Right ventricle myocardium inferior (tissue), 1 donor: ENCODE measurements at regions not wholly inside any gene's neighbourhood (a gene's known extent, or its start where the extent isn't known, plus 50 kb on each side); places are given as distances from the start of the nearest gene placed in this dataset.

Experiments
- ATAC-seq: fragments of 200-7000 bp; cut with Tn5 transposase; one replicate; pipeline ENCODE4 v1.9.1; 2020; ENCODE audit warnings: mild to moderate bottlenecking, moderate library complexity
- DNase-seq: peaks from one replicate; pipeline ENCODE4 v3.0.0; 2021; ENCODE audit errors: missing footprints
- intact Hi-C: fragments of 100-400 bp; cut with DNase I; formaldehyde crosslinking; loops from one replicate; pipeline ENCODE4 v1.11.0; 2022
- donor health status: DM: no; HTN: yes; CAD: no; lungs with severe emphysema.

GRCh38 chr2:45278365-45279078 is 269.3 kb upstream of the SIX2 start:
- ATAC-seq (no peak), DNase-seq (no peak)
- intact Hi-C loops, result no loop called here

DNA sequence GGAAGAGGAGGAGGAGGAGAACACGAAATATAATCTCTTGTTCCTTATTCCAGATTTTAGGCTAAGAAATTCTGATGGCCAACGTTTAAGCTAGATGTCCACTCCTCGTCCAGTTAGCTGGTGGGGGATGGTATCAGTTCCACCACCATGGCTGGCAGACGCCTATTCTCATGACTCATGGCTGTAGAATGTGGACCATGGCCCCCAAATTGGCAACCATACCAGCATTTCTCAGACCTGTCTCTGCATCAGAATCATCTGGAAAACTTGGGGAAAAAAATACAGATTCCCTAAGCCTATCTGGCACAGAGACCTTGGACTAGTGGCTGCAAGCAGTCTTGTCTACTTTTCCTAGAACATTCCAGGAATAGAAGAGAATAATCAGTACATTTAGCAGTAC is 267.7 kb upstream of the SIX2 start:
- no peak for DNase-seq
- intact Hi-C loops, result no loop called here
- ATAC-seq, result no peak

- DNase-seq, result no peak
- no peak for ATAC-seq
- intact Hi-C loops, result no loop called here
Observed at GRCh38 chr2:45275806-45276205, 266.6 kb upstream of the SIX2 start.

DNA sequence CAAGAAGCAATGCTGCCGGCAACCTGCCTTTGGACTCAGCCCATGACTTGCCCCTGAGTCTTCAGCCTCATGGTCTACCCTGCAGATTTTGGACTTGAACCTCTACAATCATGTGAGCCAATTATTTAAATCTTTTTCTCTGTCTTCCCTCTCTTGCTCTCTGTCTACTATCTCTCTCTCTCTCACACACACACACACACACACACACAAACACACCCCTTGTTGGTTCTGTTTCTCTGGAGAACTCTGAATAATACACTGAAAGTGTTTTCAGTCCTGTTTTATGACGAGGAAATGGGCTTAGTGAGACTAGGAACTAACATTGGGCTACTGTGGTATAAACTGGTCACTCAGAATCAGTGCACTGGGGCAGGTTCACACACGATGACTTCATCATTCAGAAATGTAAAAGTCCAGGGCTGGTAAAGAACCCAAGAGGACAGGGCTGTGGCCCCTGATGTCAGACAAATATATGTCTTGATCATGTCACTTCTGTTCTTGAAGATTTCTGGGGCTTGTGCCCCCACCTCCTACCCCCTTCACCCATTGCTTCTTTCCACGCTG is 266.1 kb upstream of the SIX2 start:
- ATAC-seq, result no peak
- intact Hi-C loops, result no loop called here
- no peak for DNase-seq

DNA sequence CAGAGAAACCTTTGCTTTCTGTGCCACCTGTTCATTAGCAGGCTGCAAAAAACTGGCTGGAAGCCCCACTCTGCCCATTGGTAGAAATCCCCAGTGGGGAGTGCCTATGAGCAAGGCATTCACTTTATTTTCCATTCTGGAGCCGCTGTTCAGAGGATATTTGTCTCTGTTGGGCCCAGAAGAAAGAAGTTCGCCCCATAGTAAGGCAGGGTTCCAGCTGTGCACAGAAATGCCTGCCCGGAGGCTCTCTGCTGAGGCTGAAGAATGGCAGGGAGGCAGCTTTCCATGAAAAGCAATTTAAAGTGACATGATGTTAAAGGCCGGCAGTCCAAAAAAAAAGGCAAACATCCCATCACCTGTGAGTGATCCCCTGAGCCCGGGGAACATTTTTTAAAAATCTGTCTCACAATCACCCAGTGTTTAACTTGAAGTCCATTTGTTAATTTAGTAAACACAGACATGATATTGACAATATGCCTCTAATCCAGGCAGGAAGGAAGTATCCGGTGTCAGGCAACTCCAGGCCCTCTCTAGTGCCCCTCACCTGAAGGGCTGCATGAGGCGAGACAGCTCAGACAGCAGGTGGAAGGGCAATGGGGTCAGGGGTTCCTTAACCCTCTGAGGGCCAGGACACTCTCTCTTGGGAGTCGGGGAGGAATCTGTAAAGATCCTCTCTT is 265.1 kb upstream of the SIX2 start:
- intact Hi-C loops, result no loop called here
- no peak for ATAC-seq

DNA sequence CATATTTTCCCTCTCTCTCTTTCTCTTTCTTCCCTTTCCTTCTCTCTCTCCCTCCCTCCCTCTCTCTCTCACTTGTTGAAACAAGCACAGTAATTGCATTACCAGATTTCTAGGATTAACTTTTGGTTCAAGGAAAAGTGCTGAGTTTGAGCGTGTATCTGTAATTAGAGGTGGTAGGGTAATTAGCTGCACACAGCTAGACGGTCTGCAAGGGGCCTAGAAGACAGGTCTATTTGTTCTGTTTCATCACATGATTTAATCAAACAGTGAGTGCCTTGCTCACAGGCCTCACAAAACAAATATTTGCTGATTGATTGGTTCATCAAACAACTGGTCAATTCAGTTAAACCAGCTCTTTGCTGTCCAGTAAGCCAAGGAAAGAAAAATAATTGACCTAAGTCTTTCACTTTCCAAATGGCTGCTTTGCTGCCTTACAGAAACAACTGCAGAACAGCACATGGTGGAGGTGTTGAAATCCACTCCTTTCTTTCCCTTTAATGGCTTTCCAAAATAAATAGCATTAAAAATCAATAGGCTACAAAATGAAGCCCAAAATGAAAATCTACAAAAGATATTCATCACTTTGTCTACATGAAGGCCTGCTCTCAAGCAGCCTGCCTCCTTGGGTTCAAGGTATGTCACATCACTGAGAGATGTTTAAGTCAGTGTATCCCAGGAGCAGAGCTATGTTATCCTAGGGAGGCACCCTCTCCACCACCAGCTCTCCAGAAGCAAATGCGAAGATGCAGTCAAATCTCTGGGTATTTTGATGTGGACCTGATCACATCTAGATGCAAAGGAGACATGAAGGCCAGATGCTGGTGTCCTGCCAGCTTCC is 264.4 kb upstream of the SIX2 start:
- ATAC-seq, result no peak
- intact Hi-C loops, result no loop called here
- DNase-seq, result no peak

More for the DNA sequence above, 265.1 kb upstream of the SIX2 start:
- no peak for DNase-seq

GRCh38 chr2:45272549-45273265 is 263.5 kb upstream of the SIX2 start:
- DNase-seq, result no peak
- intact Hi-C loops, result no loop called here
- ATAC-seq, result no peak

GRCh38 chr2:45269149-45269793 is 260.0 kb upstream of the SIX2 start:
- no peak for DNase-seq
- intact Hi-C loops, result no loop called here
- ATAC-seq, result peak; percentile 10

GRCh38 chr2:45268631-45269030 is 259.4 kb upstream of the SIX2 start:
- DNase-seq (no peak), ATAC-seq (no peak)
- intact Hi-C loops, result no loop called here

- DNase-seq, result no peak
- intact Hi-C loops, result no loop called here
- no peak for ATAC-seq
Observed at GRCh38 chr2:45267062-45267792, 258.0 kb upstream of the SIX2 start.

DNA sequence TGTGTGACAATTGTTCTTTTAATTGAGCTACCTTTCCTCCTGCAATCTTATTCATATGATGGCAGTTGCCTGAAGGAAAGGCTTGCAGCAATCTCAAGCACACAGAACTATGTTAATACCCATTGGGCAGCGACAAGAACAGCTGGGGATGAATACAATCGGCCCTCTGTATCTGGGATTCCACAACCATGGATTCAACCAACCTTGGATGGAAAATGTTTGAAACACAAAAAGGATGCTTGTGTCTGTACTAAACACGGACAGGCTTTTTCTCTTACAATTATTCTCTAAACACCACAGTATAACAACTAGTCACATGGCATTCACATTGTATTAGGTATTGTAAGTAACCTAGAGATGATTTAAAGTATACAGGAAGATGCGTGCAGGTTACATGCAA is 256.1 kb upstream of the SIX2 start:
- intact Hi-C loops, result no loop called here
- ATAC-seq, result no peak

DNA sequence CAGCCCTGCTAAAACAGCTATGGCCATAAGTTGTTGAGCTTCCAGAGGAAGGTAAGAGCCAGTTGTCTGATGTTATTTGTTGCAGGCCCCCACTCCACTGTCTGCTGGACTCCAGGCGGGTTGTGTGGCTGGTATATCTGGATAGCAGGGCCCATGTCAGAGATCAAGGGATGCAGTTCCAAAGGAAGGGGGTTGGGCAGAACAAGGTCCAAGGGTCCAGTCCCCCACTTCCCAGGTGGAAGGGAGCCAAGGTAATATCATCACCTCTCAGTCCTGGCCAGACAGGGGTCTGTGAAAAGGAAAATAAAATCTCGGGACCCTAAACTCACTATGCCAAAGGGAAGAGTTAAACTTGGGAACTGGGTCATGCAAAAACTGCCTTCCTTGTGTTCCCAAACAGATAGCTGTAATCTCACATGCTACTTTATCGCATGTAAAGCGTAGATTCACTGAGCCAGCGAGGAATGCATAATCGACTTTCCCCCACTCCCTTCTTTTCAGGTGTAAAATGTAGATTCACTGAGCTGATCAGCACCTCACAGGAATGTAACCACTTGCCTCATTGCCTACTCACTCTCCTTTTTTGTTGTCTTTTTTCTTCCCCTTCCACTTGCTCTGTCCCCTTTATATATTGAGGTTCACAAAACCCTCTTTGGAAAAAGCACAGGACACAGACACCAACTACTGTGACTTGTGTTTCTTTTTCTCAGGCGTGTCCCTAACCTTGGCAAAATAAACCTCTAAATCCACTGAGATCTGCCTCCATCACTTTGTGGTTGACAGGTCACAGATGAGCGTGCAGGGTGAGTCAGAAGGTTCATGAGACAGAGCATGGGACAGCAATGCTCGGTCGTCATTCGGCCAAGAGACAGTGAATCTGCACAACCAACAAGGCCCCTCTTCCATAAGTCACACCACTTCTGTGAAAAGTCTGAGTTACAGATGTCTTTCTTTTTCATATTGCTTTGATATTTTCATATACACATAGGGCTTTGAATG is 255.3 kb upstream of the SIX2 start:
- intact Hi-C loops, result no loop called here
- DNase-seq (no peak), ATAC-seq (no peak)

More for the DNA sequence above, 256.1 kb upstream of the SIX2 start:
- DNase-seq, result no peak

GRCh38 chr2:45263147-45263546 is 253.9 kb upstream of the SIX2 start:
- no peak for DNase-seq
- no peak for ATAC-seq
- intact Hi-C loops, result no loop called here

GRCh38 chr2:45261746-45262145 is 252.5 kb upstream of the SIX2 start:
- intact Hi-C loops, result no loop called here
- ATAC-seq, result no peak
- DNase-seq, result no peak

- no peak for DNase-seq
- intact Hi-C loops, result no loop called here
- no peak for ATAC-seq
Observed at GRCh38 chr2:45260946-45261345, 251.7 kb upstream of the SIX2 start.

DNA sequence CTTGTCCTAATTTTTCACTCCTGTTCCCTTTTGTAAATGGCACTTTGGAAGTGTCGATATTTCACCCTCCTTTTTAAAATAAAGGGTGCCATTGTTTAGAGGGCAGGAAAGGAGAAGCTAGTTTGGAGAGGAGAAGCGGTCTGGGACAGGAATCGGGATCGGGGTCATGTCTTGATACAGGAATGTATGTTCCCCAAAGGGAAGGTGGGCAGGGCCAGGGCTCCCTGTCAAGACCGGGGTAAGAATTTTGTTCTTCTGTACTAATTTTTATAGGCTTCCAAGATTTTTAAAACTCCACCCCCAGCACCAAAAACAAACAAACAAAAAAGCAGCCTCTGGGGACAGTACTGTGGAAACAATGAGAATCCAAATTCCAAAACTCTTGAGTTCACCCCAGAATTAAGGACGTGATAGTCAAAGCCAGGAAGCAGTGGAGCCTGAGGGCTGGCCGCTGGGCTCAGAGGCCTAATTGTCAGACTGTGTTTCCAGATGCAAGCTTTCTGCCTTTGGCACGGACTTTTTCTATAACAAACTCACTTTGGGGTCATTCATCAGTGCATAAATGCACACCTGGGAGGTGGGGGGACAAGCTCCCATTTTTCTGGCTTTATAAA is 250.4 kb upstream of the SIX2 start:
- no peak for ATAC-seq
- intact Hi-C loops, result no loop called here
- no peak for DNase-seq
